ENCODE measurements at regions not wholly inside any gene's neighbourhood (a gene's known extent, or its start where the extent isn't known, plus 50 kb on each side); places are given as distances from the start of the nearest gene placed in this dataset.

DNA sequence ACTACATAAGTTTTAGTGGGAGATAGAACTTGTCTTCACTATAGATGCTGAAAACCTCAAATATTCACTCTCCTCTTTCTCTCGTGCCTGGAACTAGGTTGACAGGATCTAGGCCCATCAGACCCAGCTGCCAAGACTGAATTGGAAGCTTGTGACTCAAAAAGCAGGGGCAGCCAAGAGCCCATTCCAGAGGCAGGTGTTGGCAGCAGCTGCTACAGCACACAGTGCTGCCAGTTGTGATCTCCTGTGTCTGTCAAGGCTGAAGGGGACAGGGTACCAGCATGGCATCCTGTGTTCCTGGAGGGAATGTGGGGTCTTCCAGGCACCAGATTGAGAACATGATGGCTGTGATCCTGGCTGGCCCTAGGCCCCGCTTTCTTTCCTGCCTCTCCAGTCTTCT lies 92.5 kb upstream of the MB21D2 start:
- no peak for TF ChIP-seq EZH2phosphoT487 (IDR thresholded peaks at IDR 0.05; ENCODE audit: insufficient read depth, low read depth)
- TF ChIP-seq EZH2 (IDR thresholded peaks at IDR 0.05; ENCODE audit: insufficient read depth, poor library complexity, severe bottlenecking): no peak
